GM19463 (cell line): ENCODE measurements at regions not wholly inside any gene's neighbourhood (a gene's known extent, or its start where the extent isn't known, plus 50 kb on each side); places are given as distances from the start of the nearest gene placed in this dataset.

ENCODE experiments used
- ATAC-seq: cut with Tn5 transposase; IDR thresholded peaks from one replicate; pipeline ENCODE4 v1.9.1; 2021; ENCODE audit warnings: mild to moderate bottlenecking, moderate library complexity; ENCODE audit not compliant: unreplicated experiment

- no peak for ATAC-seq
These were observed 73.1 kb upstream of the KCNA4 start for GRCh38 chr11:30089921-30090320.

GRCh38 chr11:30091246-30091645 lies 74.4 kb upstream of the KCNA4 start:
- ATAC-seq = no peak

DNA sequence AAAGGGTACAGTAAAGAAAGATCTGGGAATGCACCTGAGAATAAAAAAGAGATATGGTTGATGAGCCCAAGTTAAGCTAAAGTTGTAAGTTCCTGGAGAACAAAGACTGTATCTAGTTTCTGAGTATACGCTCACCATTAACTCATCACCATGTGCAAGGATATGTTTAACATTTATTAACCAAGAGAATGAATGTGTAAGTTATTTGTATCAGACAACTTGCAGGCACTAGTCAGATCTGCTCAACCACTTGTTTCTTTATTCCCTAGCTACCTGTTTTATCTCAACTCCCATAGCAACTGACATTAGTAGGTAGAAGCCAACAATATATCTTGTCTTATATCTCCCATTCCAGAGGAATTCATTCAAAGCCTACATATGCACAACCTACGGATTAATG lies 74.9 kb upstream of the KCNA4 start:
- peak; percentile 54 for ATAC-seq

- ATAC-seq = no peak
These were observed 75.7 kb upstream of the KCNA4 start for GRCh38 chr11:30092518-30092917.

DNA sequence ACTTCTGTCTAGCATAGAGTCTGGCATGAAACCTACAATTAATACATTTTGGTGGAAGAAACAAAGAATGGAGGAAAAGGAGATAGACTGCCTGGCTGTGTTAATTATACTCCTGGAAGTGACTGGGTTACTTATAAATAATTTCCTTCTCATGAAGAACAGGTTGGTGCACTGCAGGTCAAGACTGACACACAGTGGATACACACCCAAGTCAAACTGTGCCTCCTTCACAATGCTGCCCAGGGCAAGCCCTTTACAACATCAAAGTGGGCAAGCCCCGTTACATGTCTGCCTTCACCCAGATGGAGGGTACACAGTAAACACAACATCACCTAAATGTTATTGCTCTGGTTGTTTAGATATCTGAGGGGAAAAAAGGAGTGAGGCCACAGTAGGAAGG lies 83.7 kb upstream of the KCNA4 start:
- ATAC-seq = no peak

- ATAC-seq = no peak
These were observed 89.7 kb upstream of the KCNA4 start for GRCh38 chr11:30106222-30107181.

DNA sequence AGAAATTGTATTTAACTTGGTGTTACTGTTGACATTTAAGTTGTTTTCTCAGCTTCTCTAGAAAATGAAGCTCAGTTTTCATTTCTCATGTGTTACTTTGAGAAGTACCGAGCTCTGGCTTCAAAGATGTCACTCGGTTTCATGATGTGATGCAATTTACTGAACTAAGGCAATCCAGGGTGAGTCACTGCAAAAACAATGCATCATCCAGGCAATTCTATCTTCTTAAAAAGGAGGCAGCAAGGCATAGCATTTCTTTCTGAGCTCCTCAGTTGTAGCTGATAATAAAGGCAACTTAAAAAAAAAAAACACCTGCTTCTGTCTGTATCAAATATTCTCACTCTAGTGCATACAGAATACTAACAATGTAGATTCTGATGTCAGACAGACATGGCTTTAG lies 91.1 kb upstream of the KCNA4 start:
- no peak for ATAC-seq

- ATAC-seq = no peak
These were observed 92.9 kb upstream of the KCNA4 start for GRCh38 chr11:30109774-30110173.

GRCh38 chr11:30110691-30111090 lies 93.9 kb upstream of the KCNA4 start:
- ATAC-seq = no peak

DNA sequence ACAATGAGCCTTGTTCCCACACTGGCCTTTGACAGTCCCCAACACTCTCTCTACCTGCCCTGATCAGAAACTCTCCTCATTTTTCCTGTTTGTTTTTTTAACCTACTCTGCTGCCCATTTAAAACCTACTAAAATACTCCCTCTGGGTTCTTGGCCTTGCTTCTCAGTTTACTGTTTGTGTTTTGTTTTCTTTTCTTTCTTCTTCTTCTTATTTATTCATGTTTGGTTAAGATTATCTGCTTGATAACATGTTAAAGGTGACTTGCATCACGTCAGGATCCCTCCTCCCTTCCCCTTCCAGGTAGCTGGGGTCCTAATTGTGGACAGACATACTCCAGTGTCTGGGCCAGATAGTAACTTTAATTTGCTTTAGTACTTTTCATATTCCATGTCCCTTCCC lies 95.0 kb upstream of the KCNA4 start:
- no peak for ATAC-seq

DNA sequence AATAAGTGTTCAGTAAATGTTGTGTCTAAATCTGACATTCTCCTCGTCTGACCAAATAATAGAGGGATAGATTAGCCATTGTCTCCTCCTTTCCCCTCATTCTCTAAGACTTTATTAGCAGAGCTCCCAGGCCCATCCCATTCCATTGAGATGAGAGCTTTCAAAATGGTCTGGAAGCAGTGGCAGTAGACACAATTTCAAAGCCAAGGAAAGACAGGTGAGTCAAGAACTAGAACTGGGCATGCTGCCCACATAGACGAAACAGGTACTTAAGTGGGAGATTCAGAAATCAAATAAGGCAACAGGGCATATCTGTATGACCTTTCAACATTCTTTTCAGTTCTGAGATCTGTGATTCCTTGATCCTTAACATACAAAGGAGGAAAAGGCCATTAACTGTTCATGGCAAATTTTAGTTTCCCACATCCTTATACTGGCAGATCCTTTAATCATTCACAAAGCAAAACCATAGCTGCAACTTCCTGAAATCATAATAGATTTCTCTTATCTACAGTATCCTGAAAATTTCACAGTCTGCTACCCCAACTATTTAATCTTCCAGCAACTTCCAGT lies 96.6 kb upstream of the KCNA4 start:
- no peak for ATAC-seq

DNA sequence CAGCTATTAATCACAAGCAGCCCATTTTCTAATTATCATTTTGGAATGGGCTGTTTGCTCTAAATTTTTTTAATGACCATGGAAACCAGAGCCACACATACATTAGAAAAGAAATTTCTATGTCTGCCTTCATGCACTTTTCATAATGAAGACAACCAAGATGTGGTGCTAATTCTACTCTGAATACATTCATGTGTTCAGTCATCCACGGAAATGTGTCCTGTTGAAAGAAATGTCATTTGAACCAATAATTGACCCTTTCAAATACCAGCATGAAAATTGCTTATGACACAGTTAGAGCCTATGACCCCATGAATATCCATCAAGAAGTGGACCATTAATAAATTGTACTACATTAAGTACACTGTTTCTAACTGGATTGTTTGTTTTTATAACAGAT lies 99.7 kb upstream of the KCNA4 start:
- ATAC-seq = no peak

DNA sequence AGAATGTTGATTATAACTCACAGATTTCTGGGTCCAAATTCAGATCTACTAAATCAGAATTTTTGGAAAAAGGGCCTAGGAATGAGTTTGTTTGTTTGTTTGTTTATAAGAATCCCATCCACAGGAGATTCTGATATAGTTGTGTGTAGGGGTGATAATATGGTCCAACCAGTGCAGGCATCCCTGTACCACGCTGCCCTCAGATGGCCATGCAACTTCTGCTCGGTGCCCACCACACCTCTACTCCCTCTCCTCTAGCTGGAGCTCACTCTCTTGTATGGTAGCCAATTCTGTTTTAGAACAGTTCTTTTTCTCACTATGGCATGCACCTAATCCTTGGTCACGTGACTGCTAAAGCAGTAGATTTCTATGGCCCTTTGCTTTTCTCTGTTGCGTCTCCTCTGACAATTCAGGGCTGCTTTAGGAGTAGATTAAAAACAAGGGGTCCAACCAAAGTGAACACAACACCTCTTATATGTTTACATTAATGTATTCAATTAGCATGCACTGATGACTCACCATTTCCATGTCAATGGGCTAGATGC lies 103.3 kb upstream of the KCNA4 start:
- ATAC-seq = no peak

GRCh38 chr11:30125456-30125855 lies 105.4 kb upstream of the FSHB start:
- no peak for ATAC-seq

DNA sequence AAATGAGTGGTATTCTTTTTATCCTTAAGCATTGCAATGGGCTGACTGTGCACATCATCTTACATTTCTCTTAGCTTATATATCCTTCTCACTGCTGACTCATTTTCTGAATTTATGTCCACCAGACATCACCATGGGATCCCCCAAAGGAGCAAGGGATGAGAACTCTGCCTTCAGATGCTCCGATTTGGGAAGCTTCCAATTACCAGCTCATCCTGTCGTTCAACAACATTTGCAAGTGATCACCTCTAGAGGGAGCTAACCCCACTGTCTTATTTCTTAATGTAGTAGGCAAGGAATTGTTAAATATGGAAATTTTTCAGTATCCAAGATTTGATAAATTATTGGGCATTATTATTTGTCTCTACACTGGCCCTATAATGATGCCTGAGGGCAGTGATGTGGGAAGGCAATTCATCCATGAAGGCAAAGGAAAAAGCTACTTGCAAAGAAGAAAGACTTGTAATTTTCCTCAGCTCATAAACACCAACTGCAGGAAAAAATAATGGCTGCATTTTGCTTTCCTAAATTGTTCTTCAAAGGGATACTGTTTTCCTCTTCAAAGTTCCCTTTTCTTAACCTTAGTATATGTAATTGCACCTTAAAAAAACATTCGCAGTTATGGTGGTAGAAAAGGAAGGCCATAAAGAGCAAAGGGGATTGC lies 102.4 kb upstream of the FSHB start:
- no peak for ATAC-seq

- ATAC-seq = peak; percentile 65
These were observed 99.3 kb upstream of the FSHB start for GRCh38 chr11:30131535-30131934.

DNA sequence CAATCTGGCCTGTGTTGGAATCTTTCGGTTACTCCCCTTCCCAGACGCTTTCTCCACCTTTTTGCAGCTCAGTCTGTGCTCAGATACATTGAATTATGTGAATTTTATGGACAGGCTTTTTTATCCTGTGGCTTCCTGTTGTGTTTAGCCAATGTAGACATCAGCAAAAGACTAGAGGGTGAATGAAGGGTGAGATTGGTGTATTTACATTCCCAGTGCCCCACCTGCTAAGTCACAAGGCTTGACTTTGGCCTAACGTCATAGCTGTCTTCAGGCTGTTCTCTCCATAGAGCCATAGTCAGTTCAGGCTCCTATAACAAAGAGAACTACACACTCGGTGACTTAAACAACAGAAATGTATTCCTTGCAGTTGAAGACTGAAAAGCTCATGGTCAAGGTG lies 97.5 kb upstream of the FSHB start:
- ATAC-seq = no peak

DNA sequence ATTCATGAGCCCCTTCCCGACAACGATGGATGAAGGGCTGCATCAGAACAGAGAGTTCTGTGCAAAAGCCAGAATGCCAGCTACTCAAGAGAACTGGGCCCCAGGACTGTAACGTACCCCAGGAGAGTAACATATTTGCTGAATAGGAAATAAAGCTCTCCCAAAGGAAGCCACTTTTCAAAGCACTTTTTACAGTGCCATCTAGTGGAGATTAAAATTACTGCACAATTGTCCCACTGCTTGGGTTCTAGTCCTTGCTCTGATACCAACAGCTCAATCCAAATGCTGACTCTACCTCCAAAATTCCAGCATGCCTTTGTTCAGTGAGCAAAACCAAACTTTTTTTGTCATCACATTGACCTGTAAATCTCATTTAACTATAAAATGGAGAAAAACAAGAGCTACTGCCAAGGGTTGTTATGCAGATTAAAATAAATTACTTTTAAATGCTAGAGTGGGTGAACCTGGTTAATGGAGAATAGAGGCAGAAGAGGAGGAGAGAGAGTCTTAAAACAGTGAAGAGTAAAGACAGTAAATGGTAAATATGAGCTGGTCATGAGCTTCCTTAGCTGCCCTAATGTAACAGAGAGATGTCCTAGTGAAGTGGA lies 87.6 kb upstream of the FSHB start:
- peak; percentile 60 for ATAC-seq

DNA sequence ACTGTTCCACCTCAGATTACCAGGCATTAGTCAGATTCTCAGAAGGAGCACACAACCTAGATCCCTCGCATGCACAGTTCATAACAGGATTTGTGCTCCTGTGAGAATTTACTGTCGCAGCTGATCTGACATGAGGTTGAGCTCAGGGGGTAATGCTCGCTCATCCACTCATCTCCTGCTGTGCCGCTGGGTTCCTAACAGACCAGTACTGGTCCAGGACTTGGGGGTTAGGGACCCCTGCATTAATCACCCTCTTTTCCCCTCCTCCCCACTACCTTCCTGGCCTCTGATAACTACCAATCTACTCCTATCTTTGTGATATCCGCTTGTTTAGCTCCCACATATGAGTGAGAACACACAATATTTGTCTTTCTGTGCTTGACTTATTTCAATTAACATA lies 83.5 kb upstream of the FSHB start:
- ATAC-seq = no peak

DNA sequence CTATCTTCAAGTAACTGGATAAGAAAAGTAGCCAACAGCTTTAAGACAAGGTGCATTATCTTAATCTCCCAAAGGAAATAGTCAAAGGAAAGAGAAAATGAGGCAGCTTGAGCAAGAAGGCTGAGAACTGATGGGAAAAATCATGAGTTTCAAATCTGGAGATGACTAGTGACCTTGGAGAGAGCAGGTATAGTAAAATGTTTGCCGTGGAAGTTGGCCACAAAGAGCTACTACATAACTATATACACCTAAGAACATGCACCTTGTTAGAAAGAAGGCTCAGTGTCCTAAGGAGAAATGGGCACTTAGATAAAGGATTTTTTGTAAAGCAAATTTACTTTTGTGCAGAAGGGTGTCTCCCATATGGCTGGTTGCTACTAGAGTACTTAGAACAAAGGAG lies 80.8 kb upstream of the FSHB start:
- ATAC-seq = no peak

GRCh38 chr11:30150425-30150824 lies 80.4 kb upstream of the FSHB start:
- ATAC-seq = no peak
